ENCODE measurements at regions not wholly inside any gene's neighbourhood (a gene's known extent, or its start where the extent isn't known, plus 50 kb on each side); places are given as distances from the start of the nearest gene placed in this dataset.

- TF ChIP-seq PREB (CRISPR knock-in tag; IDR thresholded peaks at IDR 0.05; ENCODE audit: borderline replicate concordance) (no peak), SP1 (CRISPR knock-in tag; conservative IDR thresholded peaks at IDR 0.05) (no peak), MAX (CRISPR knock-in tag; IDR thresholded peaks at IDR 0.05) (no peak), CBFB (CRISPR knock-in tag; IDR thresholded peaks at IDR 0.05; ENCODE audit: low read depth) (no peak), TEAD1 (CRISPR knock-in tag; IDR thresholded peaks at IDR 0.05) (no peak), STAT6 (CRISPR knock-in tag; conservative IDR thresholded peaks at IDR 0.05; ENCODE audit: low read depth) (no peak), FOXK1 (CRISPR knock-in tag; IDR thresholded peaks at IDR 0.05) (no peak), ZNF263 (CRISPR knock-in tag; IDR thresholded peaks at IDR 0.05; ENCODE audit: low read depth) (no peak), JUN (CRISPR knock-in tag; IDR thresholded peaks at IDR 0.05) (no peak), CTCF (IDR thresholded peaks at IDR 0.05) (no peak), ESRRA (CRISPR knock-in tag; IDR thresholded peaks at IDR 0.05; ENCODE audit: borderline replicate concordance) (no peak), ZNF219 (CRISPR knock-in tag; IDR thresholded peaks at IDR 0.05; ENCODE audit: borderline replicate concordance) (no peak), ZNF423 (CRISPR knock-in tag; IDR thresholded peaks at IDR 0.05) (no peak)
Measured at GRCh38 chr5:77853353-77853907, 77.3 kb upstream of the TBCA start.
